PC-9 (cell line): ENCODE measurements at regions not wholly inside any gene's neighbourhood (a gene's known extent, or its start where the extent isn't known, plus 50 kb on each side); places are given as distances from the start of the nearest gene placed in this dataset.

Experiments used
- CTCF ChIP-seq: fragments of 200-600 bp; sonication (generic); conservative IDR thresholded peaks from 2 replicates; pipeline ENCODE4 v1.6.1; 2017; ENCODE audit warnings: mixed run types, antibody characterized with exemption, mild to moderate bottlenecking, moderate library complexity
- EZH2 ChIP-seq: fragments of 200-600 bp; sonication (generic); IDR thresholded peaks from 2 replicates; pipeline ENCODE4 v1.8.0; 2017; ENCODE audit warnings: antibody characterized with exemption, low read depth

DNA sequence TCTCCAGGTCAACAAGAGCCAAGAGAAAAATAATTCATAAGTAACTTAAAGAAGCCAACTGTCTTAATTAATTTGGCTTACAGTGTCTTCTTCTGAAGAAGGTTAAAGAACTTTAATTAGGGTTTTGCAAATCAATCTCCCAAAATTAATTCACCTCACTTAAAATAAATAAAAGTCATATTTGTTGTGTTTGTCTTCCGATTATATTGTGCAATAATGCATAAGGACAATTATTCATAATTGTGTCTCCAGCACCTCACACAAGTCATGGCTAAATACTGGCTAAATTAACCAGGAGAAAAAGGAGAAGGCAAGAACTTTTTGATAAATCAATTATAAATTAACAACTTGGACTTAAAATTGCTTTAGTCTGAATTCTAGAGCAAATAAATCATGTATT is 899.0 kb upstream of the NR2F2 start:
- TF ChIP-seq CTCF (no peak), EZH2 (no peak)
